ENCODE measurements at regions not wholly inside any gene's neighbourhood (a gene's known extent, or its start where the extent isn't known, plus 50 kb on each side); places are given as distances from the start of the nearest gene placed in this dataset.

DNA sequence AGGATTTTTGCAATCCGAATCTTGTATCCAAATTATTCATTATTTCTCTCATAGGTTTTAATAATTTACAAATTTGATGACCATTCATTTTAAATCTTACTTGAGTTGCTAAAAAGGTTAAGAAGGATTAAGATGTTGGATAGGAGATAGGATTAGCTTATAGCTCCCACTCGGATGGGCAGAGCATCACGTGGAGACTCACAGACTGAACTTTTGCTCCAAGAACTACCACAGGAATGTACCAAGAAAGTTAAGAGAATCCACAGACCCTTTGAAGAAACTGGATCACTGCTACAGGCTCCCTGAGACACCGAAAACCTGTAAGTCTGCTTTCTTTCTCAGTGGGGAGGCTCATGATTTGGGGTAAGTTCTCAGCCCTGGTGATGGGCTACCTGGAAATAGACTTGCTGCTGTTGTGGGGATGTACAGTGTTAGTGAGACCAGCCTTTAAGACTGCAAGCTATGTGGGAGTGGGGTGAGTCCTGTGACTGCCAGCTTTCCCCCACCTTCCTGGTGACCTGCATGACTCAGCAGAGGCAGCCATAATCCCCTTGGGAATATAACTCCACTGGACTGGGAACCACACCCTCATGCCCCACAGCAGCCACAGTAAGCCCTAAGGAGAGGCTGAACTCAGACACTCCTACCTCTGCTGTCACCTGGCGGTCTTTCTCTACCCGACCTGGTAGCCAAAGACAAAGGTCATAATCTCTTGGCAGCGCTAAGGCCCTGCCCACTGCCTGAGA, 1458.0 kb downstream of the OLFM4 start:
- Histone ChIP-seq H3K79me2 (ENCODE audit: control insufficient read depth, insufficient read depth, low read length) (no peaks in the 10 kb centered on the region), H3K4me1 (ENCODE audit: control insufficient read depth, extremely low read depth, insufficient read depth, low read length) (no peaks in the 10 kb centered on the region), H3K4me2 (ENCODE audit: extremely low read depth, insufficient read depth, low read length) (no peak overlapping the region), H3K9ac (ENCODE audit: insufficient read depth, low read length) (no peak overlapping the region), H3K27me3 (ENCODE audit: control insufficient read depth, insufficient read depth, low read length) (no peaks in the 10 kb centered on the region), H3K27ac (ENCODE audit: insufficient read depth, low read length) (no peak overlapping the region), H3K36me3 (ENCODE audit: control insufficient read depth, insufficient read depth, low read length) (no peaks in the 10 kb centered on the region), H4K20me1 (ENCODE audit: control insufficient read depth, extremely low read depth, insufficient read depth, low read length) (no peaks in the 10 kb centered on the region), H2AFZ (ENCODE audit: low read length) (no peak overlapping the region), H3K4me3 (replicated peaks in 1 of 4; ENCODE audit: control extremely low read depth in 1 of 4, insufficient read depth in 1 of 4, low read depth in 3 of 4, low read length in 4 of 4) (no peak overlapping the region), H3K9me3 (ENCODE audit: control insufficient read depth, insufficient read depth, low read depth, low read length) (no peaks in the 10 kb centered on the region)
- no peak for DNase-seq (ENCODE audit: low read depth in 2 of 2)
- no peak for TF ChIP-seq EZH2 (IDR thresholded peaks at IDR 0.05; ENCODE audit: low read length, missing control alignments)
- TF ChIP-seq, protein P1, sequence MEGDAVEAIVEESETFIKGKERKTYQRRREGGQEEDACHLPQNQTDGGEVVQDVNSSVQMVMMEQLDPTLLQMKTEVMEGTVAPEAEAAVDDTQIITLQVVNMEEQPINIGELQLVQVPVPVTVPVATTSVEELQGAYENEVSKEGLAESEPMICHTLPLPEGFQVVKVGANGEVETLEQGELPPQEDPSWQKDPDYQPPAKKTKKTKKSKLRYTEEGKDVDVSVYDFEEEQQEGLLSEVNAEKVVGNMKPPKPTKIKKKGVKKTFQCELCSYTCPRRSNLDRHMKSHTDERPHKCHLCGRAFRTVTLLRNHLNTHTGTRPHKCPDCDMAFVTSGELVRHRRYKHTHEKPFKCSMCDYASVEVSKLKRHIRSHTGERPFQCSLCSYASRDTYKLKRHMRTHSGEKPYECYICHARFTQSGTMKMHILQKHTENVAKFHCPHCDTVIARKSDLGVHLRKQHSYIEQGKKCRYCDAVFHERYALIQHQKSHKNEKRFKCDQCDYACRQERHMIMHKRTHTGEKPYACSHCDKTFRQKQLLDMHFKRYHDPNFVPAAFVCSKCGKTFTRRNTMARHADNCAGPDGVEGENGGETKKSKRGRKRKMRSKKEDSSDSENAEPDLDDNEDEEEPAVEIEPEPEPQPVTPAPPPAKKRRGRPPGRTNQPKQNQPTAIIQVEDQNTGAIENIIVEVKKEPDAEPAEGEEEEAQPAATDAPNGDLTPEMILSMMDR (conservative IDR thresholded peaks at IDR 0.05 in 1 of 2, IDR thresholded peaks at IDR 0.05 in 1 of 2; ENCODE audit: low read depth in 1 of 2, low read length in 2 of 2), result no peak

DNA sequence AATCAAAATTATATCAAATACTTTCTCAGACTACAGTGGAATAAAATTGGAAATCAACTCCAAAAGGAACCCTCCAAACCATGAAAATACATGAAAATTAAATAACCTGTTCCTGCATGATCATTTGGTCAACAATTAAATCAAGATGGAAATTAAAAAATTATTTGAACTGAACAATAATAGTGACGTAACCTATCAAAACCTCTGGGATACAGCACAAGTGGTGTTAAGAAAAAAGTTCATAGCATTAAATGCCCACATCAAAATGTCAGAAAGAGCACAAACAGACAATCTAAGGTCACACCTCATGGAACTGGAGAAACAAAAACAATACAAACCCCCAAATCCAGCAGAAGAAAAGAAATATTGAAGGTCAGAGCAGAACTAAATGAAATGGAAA, 1460.7 kb downstream of the OLFM4 start:
- no peak for DNase-seq (ENCODE audit: low read depth in 2 of 2)
- H3K27ac ChIP-seq (ENCODE audit: insufficient read depth, low read length), result no peak overlapping the region
- no peak overlapping the region for H3K4me3 ChIP-seq (replicated peaks in 1 of 4; ENCODE audit: control extremely low read depth in 1 of 4, insufficient read depth in 1 of 4, low read depth in 3 of 4, low read length in 4 of 4)
- H4K20me1 ChIP-seq (ENCODE audit: control insufficient read depth, extremely low read depth, insufficient read depth, low read length), result no peaks in the 10 kb centered on the region
- no peaks in the 10 kb centered on the region for H3K4me1 ChIP-seq (ENCODE audit: control insufficient read depth, extremely low read depth, insufficient read depth, low read length)
- no peaks in the 10 kb centered on the region for H3K27me3 ChIP-seq (ENCODE audit: control insufficient read depth, insufficient read depth, low read length)
- no peaks in the 10 kb centered on the region for H3K9me3 ChIP-seq (ENCODE audit: control insufficient read depth, insufficient read depth, low read depth, low read length)
- no peak overlapping the region for H3K4me2 ChIP-seq (ENCODE audit: extremely low read depth, insufficient read depth, low read length)
- no peak overlapping the region for H3K9ac ChIP-seq (ENCODE audit: insufficient read depth, low read length)
- TF ChIP-seq EZH2 (IDR thresholded peaks at IDR 0.05; ENCODE audit: low read length, missing control alignments), result no peak
- TF ChIP-seq, protein P1 (conservative IDR thresholded peaks at IDR 0.05 in 1 of 2, IDR thresholded peaks at IDR 0.05 in 1 of 2; ENCODE audit: low read depth in 1 of 2, low read length in 2 of 2), result no peak
- H3K79me2 ChIP-seq (ENCODE audit: control insufficient read depth, insufficient read depth, low read length), result no peaks in the 10 kb centered on the region
- H2AFZ ChIP-seq (ENCODE audit: low read length), result no peak overlapping the region
- no peaks in the 10 kb centered on the region for H3K36me3 ChIP-seq (ENCODE audit: control insufficient read depth, insufficient read depth, low read length)

DNA sequence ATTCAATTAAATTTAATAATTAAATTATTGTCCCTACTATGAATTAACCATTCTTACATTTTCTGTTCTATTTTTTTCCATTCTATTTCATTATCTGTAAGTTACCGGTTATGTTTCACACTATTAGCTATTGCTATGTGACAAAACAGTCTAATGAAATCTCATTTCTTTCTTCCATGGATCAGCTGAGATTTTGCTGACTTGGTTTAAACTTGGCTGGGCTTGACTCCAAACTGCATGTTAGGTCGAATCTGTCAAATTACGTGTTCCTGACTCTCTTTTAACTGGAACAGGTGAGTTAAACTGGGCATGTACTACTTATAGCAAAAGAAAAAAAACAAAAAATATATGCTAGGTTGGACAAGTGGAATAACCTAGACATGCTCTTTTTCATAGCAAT, 1464.4 kb downstream of the OLFM4 start:
- no peaks in the 10 kb centered on the region for H3K27me3 ChIP-seq (ENCODE audit: control insufficient read depth, insufficient read depth, low read length)
- H3K4me2 ChIP-seq (ENCODE audit: extremely low read depth, insufficient read depth, low read length), result no peak overlapping the region
- no peaks in the 10 kb centered on the region for H3K4me1 ChIP-seq (ENCODE audit: control insufficient read depth, extremely low read depth, insufficient read depth, low read length)
- DNase-seq (ENCODE audit: low read depth in 2 of 2), result no peak
- H4K20me1 ChIP-seq (ENCODE audit: control insufficient read depth, extremely low read depth, insufficient read depth, low read length), result no peaks in the 10 kb centered on the region
- no peaks in the 10 kb centered on the region for H3K36me3 ChIP-seq (ENCODE audit: control insufficient read depth, insufficient read depth, low read length)
- H3K27ac ChIP-seq (ENCODE audit: insufficient read depth, low read length), result no peak overlapping the region
- H3K9ac ChIP-seq (ENCODE audit: insufficient read depth, low read length), result no peak overlapping the region
- H3K9me3 ChIP-seq (ENCODE audit: control insufficient read depth, insufficient read depth, low read depth, low read length), result no peaks in the 10 kb centered on the region
- H3K79me2 ChIP-seq (ENCODE audit: control insufficient read depth, insufficient read depth, low read length), result no peaks in the 10 kb centered on the region
- H2AFZ ChIP-seq (ENCODE audit: low read length), result no peak overlapping the region
- no peak overlapping the region for H3K4me3 ChIP-seq (replicated peaks in 1 of 4; ENCODE audit: control extremely low read depth in 1 of 4, insufficient read depth in 1 of 4, low read depth in 3 of 4, low read length in 4 of 4)
- no peak for TF ChIP-seq EZH2 (IDR thresholded peaks at IDR 0.05; ENCODE audit: low read length, missing control alignments)
- TF ChIP-seq, protein P1 (conservative IDR thresholded peaks at IDR 0.05 in 1 of 2, IDR thresholded peaks at IDR 0.05 in 1 of 2; ENCODE audit: low read depth in 1 of 2, low read length in 2 of 2), result no peak
